ENCODE measurements at regions not wholly inside any gene's neighbourhood (a gene's known extent, or its start where the extent isn't known, plus 50 kb on each side); places are given as distances from the start of the nearest gene placed in this dataset.

GRCh38 chr17:79340333-79341221 is 266.0 kb downstream of the ENGASE start:
- no peak for DNase-seq

DNA sequence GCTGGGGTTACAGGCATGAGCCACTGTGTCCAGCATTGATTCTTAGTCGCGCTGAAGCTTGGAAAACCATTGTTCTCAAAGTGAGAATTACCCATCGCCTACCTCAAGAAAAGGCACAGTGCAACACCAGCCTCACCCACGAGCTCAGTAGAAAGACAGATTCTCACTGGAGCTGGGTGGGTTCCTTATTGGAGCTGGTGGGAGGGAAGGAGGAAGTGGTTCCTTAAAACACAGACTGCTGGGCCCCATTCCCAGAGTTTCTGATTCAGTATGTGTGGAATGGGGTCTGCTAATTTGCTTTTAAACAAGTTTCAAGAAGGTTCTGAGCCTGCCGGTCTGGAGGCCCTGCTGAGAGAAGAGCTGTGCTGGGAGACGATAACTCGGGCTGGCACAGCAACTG is 264.7 kb downstream of the ENGASE start:
- DNase-seq, result no peak

- no peak for DNase-seq
Observed at GRCh38 chr17:79338604-79339003, 264.0 kb downstream of the ENGASE start.

- no peak for DNase-seq
Observed at GRCh38 chr17:79338152-79338551, 263.5 kb downstream of the ENGASE start.

GRCh38 chr17:79337053-79337452 is 262.4 kb downstream of the ENGASE start:
- DNase-seq, result no peak

- DNase-seq, result peak in 1 of 14 donors; percentile 56
Observed at GRCh38 chr17:79335456-79335855, 260.8 kb downstream of the ENGASE start.

DNA sequence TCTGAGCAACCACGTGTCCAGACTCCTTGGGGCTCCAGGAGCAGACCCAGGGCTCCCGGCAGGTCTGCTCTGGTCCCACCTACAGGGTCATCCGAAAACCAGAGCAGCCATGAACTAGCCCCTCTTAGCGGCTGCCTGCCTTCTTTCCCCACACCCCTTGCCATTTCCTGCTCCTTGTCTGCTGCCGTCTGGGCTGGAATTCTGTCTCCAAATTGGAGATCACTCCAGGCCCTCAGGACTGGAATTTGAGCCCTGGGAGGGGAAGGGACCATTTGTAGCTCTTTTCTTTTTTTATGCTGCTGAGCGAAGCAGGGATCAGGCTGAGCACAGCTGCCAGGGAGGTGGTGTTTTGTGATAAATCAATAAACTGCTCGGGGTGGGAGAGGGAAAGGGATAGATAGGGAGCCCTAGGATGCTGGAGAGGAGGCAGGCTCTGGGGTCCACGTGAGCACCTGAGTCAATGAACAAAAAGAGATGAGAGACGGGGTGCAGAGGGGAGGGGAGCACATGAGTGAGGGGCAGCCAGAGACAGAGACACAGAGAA is 257.5 kb downstream of the ENGASE start:
- no peak for DNase-seq

- no peak for DNase-seq
Observed at GRCh38 chr17:79331492-79331891, 256.9 kb downstream of the ENGASE start.

- no peak for DNase-seq
Observed at GRCh38 chr17:79330696-79331095, 256.1 kb downstream of the ENGASE start.

- no peak for DNase-seq
Observed at GRCh38 chr17:79330229-79330628, 255.6 kb downstream of the ENGASE start.

GRCh38 chr17:79326814-79327213 is 252.2 kb downstream of the ENGASE start:
- no peak for DNase-seq

DNA sequence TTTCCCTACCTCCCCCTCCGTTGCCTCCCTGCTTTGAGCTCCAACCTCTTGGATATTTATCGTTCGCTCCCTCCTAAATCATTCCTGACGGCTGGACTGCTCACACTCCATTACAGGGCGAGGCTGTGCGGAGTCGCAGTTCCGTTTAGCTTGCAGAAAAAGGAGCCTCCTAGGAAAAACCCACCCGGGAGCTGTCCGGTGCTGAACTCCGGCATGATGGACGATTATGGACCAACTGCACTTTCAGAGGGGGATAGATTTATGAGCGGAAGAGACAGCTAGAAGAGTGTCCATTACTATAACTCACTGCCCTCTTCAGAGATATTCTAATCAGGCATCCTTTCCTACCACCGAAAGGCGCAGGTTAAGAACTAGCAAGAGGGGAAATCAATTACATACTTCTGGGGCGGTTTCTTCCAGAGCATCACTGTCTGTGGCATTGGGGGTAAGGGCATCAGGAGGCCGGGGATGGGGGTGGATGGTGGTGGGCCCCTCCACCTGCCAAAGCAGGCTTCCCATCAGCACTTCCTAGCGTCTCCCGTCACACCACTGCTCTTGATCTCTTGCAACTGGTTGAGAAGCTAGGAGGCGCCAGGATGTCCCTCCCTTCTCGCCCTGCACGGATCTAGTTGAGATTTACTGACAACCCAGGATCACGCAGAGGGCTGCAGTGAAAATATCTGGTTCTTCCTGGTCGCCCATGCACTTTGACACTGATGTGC is 251.2 kb downstream of the ENGASE start:
- no peak for DNase-seq

- DNase-seq, result no peak
Observed at GRCh38 chr17:79324194-79324593, 249.6 kb downstream of the ENGASE start.

DNA sequence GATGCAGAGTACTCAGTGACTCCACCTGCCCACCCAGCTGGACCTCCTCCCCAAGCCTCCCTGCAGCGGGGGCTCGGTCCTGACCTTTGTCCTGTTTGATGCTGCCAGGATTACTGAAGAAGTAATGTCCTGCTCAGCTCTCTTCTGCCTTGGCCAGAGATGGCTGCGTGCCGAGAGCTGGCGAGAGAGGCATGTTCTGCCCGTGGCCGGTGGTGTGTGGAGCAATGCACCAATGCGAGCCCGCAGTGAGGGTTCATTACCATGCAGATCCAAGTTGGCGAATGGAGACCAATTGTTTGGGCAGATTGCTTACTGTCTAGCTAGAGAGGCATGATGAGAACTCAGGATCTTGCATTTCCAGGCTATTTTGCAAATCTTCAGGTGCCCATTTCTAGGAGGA is 248.9 kb downstream of the ENGASE start:
- peak in 1 of 14 donors; percentile 78 for DNase-seq

DNA sequence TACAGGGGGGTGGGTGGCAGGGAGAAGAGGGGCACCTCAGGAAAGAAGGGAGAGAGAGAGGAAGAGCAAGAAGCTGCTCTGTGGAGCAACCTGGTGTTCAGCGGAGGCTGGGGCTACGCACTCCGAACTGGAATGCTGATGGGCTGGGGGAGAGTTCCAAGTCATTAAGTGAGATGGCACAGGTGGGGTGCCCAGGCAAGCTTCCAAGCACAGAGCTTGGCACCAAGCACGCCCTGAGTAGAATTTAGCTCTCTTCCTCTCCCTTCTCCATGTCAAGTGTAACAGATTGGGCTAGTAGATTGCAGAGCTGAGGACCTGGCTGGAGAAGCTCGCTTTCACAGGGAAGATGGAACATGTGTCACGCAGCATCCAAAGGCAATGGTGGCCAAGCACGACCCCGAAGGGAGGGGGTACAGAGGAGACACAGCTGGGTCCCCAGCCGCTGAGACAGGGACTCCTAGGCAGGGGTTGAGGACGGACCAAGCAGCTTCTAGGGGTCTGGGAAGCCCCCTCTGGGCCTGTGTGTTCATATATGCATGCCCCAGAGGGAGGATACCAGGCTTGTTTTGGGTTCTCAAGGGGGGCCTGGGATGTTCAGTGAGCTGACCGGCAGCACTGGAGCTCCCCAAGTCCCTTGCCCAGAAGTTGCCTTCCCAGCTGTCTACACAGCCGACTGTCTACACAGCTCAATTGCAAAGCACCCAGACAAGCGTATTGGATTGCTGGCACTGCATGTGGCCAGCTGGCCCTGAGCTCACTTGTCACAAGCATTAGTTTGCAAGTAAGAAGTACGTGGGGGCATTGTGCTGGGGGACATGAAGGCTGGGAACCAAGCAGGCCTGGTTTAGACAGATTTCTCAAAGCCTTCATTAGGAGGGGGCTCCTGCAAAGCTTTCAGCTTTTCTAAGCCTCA is 247.8 kb downstream of the ENGASE start:
- DNase-seq, result peak in 1 of 14 donors; percentile 85

GRCh38 chr17:79320331-79320730 is 245.7 kb downstream of the ENGASE start:
- peak in 2 of 14 donors; percentile 14 to 95 for DNase-seq

DNA sequence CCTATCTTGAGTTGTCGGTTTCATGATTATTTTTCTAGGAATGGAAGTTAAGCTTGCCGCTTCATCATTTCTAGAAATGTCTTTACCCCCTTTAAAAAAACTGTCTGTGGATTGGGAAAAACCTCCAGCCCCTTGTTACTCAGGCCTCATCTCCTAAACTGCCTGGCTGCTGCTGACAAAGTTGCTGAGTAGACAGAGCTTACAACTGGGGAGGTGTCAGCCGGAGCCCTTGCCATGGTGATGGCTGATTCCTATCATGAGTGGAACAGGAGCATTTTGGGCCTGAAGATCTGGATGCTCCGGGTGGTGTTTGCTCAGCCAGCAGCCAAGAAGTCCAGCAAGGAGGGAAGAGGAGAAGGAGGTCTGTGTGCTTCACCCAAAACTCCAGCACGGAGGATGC is 243.3 kb downstream of the ENGASE start:
- no peak for DNase-seq

DNA sequence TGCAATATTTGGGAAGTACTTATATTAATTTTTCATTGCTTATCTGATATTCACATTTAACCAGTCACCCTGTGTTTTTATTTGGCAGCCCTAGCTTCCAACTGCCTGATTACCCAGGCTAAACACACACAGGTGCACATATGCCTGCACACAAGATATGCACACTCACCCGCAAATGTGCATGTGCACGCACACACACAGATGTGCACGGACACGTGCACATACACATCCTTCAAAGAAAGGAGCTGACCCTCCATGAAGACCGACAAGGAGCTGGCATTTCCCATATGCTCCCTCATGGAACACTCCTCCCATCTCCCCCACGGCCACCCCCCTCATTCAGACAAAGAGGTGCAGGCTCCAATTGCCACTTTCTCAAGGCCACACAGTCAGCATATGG is 242.2 kb downstream of the ENGASE start:
- DNase-seq, result no peak

GRCh38 chr17:79315358-79316105 is 240.9 kb downstream of the ENGASE start:
- DNase-seq, result no peak

DNA sequence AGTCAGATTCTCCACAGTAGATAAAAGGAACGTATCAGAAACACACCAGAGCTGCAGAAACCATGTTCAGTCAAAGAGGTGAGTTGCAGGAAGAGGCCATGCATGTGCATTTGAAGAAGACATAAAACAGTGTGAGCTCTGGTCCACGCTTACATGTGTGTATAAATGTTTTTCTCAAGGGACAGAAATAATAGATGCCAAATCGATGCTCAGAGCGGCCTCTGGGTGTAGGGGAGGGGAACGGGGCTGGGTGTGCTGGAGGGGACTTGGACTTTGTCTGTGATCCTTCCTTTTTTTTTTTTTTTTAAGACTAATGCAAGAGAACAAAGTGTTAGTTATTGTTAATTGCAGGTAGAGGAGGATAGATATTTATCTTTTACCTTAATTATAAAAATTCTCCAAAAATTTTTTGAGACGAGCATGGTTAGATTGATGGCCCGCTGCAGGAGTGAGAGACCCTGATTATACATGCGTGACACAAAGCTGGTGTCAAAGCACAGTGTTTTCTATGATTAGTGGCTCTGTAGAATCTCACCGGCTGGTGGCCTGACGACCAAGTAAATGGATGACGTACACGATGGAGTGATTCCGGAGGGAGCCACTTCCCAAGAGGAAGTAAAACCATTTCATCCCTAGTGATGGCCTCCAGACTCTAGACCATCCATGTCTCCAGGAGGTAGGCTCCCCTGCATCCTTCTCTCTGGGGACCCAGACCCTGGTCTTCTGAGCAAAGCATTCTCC is 240.2 kb downstream of the ENGASE start:
- no peak for DNase-seq

- DNase-seq, result no peak
Observed at GRCh38 chr17:79311373-79311772, 236.7 kb downstream of the ENGASE start.
